ENCODE measurements at regions not wholly inside any gene's neighbourhood (a gene's known extent, or its start where the extent isn't known, plus 50 kb on each side); places are given as distances from the start of the nearest gene placed in this dataset.

- Histone ChIP-seq H3K27ac (ENCODE audit: low read depth in 1 of 2, low read length in 2 of 2) (peak overlapping the region in 1 of 2 donors; percentile 14), H3K27me3 (ENCODE audit: control insufficient read depth in 2 of 2, insufficient read depth in 2 of 2, low read length in 2 of 2) (no peaks in the 10 kb centered on the region), H3K4me3 (replicated peaks in 1 of 3; ENCODE audit: low read depth in 2 of 3, low read length in 3 of 3) (peak overlapping the region in 1 of 3 experiments; percentile 5), H2AFZ (ENCODE audit: insufficient read depth, low read depth, low read length, poor library complexity, severe bottlenecking) (no peak overlapping the region), H3K4me1 (ENCODE audit: control insufficient read depth in 1 of 2, insufficient read depth in 2 of 2, low read length in 2 of 2) (peaks cover 28 to 39% of the 10 kb centered on the region in 2 donors), H3K4me2 (replicated peaks; ENCODE audit: extremely low read depth, low read length, poor library complexity, severe bottlenecking) (peak overlapping the region; percentile 21), H4K20me1 (ENCODE audit: insufficient read depth, low read length) (no peaks in the 10 kb centered on the region), H3K36me3 (replicated peaks in 1 of 2; ENCODE audit: control insufficient read depth in 1 of 2, insufficient read depth in 2 of 2, low read length in 2 of 2) (no peaks in the 10 kb centered on the region), H3K9ac (ENCODE audit: insufficient read depth, low read length, poor library complexity, severe bottlenecking) (no peak overlapping the region), H3K79me2 (ENCODE audit: insufficient read depth, low read length) (no peaks in the 10 kb centered on the region), H3K9me3 (replicated peaks in 1 of 2; ENCODE audit: control insufficient read depth in 1 of 2, insufficient read depth in 1 of 2, low read length in 2 of 2) (no peaks in the 10 kb centered on the region)
- H3K27me3 Mint-ChIP-seq (ENCODE audit: low read depth in 3 of 3) = peaks cover 12 to 21% (median 18%) of the 10 kb centered on the region in 3 donors
- DNase-seq = no peak
- WGBS (ENCODE audit: insufficient coverage) = 88% methylated on average over 1 of the region's 7 CpGs
- H3K9me3 Mint-ChIP-seq = peaks cover 0 to 3% (median 2%) of the 10 kb centered on the region in 7 donors
- TF ChIP-seq CTCF (IDR thresholded peaks at IDR 0.05) = no peak
- intact Hi-C loops (cut with micrococcal nuclease) = no loop called here
- H3K36me3 Mint-ChIP-seq = no peaks in the 10 kb centered on the region
- H3K4me1 Mint-ChIP-seq = peaks cover 32% of the 10 kb centered on the region
- peak overlapping the region in 4 of 7 donors; percentile 33 to 76 (median 42) for H3K27ac Mint-ChIP-seq
- peak overlapping the region in 1 of 2 donors; percentile 51 for H3K4me3 Mint-ChIP-seq
Measured at GRCh38 chr6:885051-885590, 192.2 kb upstream of the EXOC2 start.

- H3K9ac ChIP-seq (ENCODE audit: insufficient read depth, low read length, poor library complexity, severe bottlenecking) = no peak overlapping the region
- Mint-ChIP-seq H3K27me3 (ENCODE audit: low read depth in 3 of 3) (peaks cover 9 to 19% (median 17%) of the 10 kb centered on the region in 3 donors), H3K4me3 (no peak overlapping the region), H3K27ac (peak overlapping the region in 3 of 7 donors; percentile 40 to 76 (median 43)), H3K4me1 (peaks cover 32% of the 10 kb centered on the region), H3K9me3 (peaks cover 0 to 3% (median 2%) of the 10 kb centered on the region in 7 donors), H3K36me3 (no peaks in the 10 kb centered on the region)
- no peaks in the 10 kb centered on the region for H3K27me3 ChIP-seq (ENCODE audit: control insufficient read depth in 2 of 2, insufficient read depth in 2 of 2, low read length in 2 of 2)
- H3K36me3 ChIP-seq (replicated peaks in 1 of 2; ENCODE audit: control insufficient read depth in 1 of 2, insufficient read depth in 2 of 2, low read length in 2 of 2) = no peaks in the 10 kb centered on the region
- H3K4me3 ChIP-seq (replicated peaks in 1 of 3; ENCODE audit: low read depth in 2 of 3, low read length in 3 of 3) = no peak overlapping the region
- no peak overlapping the region for H3K27ac ChIP-seq (ENCODE audit: low read depth in 1 of 2, low read length in 2 of 2)
- H2AFZ ChIP-seq (ENCODE audit: insufficient read depth, low read depth, low read length, poor library complexity, severe bottlenecking) = no peak overlapping the region
- DNase-seq = no peak
- no peaks in the 10 kb centered on the region for H3K9me3 ChIP-seq (replicated peaks in 1 of 2; ENCODE audit: control insufficient read depth in 1 of 2, insufficient read depth in 1 of 2, low read length in 2 of 2)
- H3K4me1 ChIP-seq (ENCODE audit: control insufficient read depth in 1 of 2, insufficient read depth in 2 of 2, low read length in 2 of 2) = peaks cover 28 to 39% of the 10 kb centered on the region in 2 donors
- no peaks in the 10 kb centered on the region for H4K20me1 ChIP-seq (ENCODE audit: insufficient read depth, low read length)
- no CpG with 5 or more reads among the region's 2 CpGs for WGBS (ENCODE audit: insufficient coverage)
- intact Hi-C loops (cut with micrococcal nuclease) = no loop called here
- no peak overlapping the region for H3K4me2 ChIP-seq (replicated peaks; ENCODE audit: extremely low read depth, low read length, poor library complexity, severe bottlenecking)
- H3K79me2 ChIP-seq (ENCODE audit: insufficient read depth, low read length) = no peaks in the 10 kb centered on the region
- TF ChIP-seq CTCF (IDR thresholded peaks at IDR 0.05) = no peak
Measured at GRCh38 chr6:884570-884969, 191.6 kb upstream of the EXOC2 start.
